Activated CD8-positive, alpha-beta memory T cell treated with anti-CD3 and anti-CD28 coated beads for 1 hour (primary cell): ENCODE measurements at regions not wholly inside any gene's neighbourhood (a gene's known extent, or its start where the extent isn't known, plus 50 kb on each side); places are given as distances from the start of the nearest gene placed in this dataset.
"Not testable (repeated sequence)": the region's sequence is repeated elsewhere in the genome, so short reads cannot be mapped to it uniquely, and the experiment has no call there.

Source experiments
- DNase-seq, 2 donors: peaks; one replicate each; pipeline ENCODE4 v3.0.0-alpha.2; 2020; ENCODE audit warnings: low read depth in 1 of 2; ENCODE audit errors: extremely low read depth in 1 of 2

DNA sequence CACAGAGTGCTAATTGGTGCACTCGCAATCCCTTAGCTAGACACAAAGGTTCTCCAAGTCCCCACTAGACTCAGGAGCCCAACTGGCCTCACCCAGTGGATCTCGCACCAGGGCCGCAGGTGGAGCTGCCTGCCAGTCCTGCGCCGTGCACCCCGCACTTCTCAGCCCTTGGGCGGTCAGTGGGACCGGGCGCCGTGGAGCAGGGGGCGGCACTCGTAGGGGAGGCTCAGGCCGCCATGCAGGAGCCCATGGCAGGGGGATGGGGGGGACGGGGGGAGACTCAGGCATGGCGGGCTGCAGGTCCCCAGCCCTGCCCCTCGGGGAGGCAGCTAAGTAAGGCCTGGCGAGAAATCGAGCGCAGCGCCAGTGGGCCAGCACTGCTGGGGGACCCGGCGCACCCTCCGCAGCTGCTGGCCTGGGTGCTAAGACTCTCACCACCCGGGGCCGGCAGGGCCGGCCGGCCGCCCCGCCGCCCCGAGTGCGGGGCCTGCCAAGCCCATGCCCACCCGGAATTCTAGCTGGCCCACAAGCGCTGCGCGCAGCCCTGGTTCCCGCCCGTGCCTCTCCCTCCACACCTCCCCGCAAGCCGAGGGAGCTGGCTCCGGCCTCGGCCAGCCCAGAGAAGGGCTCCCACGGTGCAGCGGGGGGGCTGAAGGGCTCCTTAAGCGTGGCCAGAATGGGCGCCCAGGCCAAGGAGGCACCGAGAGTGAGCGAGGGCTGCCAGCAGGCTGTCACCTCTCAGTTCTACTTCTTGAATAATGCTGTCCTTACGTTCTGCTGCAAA is 258.2 kb downstream of the GALC start:
- not testable (repeated sequence) for DNase-seq

DNA sequence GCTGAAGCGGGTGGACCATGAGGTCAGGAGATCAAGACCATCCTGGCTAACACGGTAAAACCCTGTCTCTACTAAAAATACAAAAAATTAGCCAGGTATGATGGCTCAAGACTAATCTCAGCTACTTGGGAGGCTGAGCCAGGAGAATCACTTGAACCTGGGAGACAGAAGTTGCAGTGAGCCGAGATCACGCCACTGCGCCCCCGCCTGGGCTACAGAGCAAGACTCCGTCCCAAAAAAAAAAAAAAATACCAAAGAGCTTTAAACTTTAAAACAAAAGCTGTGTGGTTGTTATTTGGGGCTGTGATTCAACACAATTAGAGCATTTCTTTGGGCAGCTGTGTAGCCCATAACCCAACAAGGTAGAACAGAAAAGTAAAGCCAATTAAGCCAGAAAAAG is 259.9 kb downstream of the GALC start:
- not testable (repeated sequence) for DNase-seq

DNA sequence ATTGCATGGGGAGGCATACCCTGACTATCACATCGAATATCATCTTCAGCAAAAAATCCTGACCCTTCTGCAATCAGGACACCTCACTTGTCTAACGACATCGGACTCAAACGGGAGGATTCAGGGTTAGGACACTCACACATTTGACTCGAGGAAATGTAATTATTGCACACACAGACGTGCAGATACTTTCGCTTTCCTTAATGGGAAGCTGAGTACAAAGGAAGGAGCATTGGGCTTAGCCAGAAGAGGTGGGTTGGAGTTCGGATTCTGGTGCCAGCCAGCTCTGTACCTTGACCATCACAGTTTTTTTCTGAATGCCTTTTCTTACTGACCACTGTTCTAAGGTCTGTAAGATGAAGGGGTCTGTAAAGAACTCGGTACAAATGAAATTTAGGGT is 260.4 kb downstream of the GALC start:
- DNase-seq = no peak

DNA sequence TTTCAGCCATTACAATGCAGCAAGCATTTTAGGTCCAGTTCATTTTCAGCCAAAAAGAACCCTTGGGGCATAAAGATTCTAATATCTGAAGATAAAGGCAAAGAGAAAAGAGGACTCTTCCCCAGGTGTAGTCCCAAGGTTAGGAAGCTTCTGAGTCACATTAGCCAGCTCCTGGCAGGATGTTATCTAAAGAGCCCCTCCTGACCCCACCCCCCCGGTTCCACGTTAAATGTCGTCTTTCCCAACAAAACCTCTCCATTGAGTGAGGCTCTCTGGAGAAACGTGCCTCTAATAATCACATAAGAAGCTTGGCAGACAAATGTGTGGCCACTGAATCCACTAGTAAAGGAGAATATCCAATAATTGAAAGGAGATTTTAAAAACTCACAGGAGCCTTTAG is 267.7 kb downstream of the GALC start:
- no peak for DNase-seq

DNA sequence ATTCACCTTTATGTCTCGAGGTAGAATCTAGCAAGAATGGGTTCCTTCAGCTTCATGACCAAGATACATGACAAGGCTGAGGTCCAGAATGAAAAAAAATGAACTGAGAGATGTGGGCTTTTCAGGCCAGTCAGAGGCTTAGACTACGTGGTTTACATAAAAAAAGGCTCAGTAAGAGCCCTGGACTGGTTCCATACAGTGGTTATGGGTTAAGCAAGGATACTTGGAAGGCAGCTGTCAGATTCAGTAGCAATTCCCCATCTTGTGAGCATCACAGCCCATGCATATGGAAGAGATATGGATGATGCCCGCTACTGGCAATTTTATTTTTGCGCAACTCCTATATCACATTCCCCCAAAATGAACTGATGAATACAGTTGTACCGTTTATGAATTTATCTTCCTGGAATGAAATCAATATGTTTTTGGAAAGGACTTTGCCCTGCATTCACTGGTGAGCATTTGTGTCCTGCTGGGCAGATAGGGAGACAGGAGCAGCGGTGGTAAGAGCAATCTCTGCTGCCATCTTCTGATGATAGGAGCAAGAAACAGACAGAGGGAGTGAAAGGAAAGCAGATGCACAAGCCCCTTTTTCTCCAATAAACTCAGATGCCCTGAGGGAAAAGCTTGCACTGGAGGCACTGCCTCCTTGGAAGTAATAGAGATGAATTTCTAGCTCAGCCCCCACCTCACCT is 280.4 kb downstream of the GALC start:
- DNase-seq = no peak

DNA sequence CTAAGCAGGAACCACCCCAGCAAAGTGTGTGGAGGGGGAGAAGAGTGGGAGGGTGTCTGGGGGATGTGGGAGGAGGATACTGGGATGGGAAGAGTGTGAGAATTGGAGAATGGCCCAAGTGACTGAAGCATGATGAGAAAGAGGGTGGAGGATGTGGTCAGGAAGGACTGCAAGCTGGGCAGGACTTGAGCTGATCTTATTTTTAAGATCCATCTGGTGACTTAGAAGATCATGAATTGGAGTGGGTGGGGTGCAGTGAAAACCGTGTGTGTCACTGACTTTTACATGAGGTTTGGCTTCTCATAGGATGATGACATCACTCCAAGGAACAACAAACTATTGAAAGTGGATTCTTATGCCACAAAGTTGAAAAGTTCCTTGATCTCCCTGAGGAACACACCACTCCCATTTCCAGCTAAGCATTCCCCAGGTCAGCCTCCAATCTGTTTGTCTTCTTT is 287.5 kb downstream of the GALC start:
- no peak for DNase-seq

DNA sequence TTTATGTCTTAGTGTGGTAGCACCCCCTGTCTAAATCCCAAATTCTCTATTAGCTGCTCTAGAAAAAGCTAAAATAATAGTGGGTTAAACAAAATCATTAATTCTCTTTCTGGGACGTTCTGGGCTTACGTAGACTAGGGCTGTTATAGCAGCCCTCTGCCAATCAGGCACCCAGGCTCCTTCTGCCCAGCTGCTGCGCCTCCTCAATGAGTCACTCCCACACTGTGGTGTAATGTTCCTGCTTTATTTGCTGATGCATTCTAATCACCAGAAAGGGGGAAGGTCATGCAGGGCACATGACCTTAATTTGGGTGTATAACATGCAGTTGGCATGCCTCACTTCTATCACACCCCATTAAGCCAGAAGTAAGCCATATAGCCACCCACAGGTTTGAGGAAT is 294.5 kb downstream of the GALC start:
- no peak for DNase-seq

DNA sequence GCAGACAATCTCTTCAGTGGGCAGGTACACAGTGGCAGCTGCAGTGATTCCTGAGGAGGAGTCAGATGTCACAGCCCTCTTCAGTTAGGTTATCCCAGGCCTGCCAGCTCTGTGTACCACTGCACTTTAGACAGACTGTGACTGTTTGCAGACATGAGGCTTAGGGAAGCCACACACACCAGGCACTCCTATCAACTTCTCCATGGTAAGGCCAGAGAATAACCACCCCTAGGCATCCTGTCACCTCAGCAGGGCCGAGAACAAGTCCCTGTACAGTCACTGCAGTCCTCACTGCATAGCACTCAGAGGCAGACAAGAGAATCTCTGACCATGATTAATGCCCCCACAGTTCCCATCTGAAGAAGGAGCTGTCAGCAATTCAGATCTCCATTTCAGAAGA is 296.5 kb downstream of the GALC start:
- DNase-seq = no peak

DNA sequence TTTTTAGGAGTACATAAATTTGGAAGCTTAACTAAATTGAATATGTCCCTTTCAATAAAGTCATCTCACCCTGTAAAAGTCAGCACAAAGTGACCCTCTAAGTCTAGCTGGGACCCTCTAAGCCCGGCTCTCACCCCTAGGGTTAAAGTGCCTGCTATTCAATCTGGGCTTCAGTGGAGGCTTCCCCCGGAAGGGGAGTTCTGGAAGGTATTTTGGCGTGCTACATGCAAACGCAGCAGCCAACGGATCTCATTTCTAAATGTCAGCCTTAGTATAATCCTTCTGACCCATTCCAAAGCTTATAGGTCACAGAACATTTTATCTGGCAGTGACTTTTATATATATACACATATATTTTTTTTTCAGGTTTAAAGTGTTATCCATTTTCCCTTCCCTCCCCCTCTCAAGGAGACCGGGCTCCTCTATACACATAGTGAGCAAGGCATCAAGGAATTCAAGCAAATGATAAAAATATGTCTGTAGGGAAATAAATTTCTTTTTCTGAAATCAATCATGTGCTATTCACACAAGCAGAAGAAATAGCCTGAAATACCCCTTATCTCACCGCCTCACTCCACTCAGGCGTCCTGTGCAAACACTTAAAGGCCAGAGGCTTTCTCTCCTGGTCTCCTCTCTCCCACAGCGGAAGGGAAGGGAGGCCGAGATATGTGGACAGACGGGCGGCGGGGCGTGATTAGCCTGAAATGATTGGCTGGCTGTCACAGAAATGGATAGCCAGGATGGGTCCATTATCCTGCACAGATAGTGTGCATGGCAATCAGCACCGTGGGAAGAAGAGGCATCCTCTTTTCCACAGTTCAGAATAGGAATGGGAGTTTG is 301.7 kb downstream of the GALC start:
- DNase-seq = no peak

DNA sequence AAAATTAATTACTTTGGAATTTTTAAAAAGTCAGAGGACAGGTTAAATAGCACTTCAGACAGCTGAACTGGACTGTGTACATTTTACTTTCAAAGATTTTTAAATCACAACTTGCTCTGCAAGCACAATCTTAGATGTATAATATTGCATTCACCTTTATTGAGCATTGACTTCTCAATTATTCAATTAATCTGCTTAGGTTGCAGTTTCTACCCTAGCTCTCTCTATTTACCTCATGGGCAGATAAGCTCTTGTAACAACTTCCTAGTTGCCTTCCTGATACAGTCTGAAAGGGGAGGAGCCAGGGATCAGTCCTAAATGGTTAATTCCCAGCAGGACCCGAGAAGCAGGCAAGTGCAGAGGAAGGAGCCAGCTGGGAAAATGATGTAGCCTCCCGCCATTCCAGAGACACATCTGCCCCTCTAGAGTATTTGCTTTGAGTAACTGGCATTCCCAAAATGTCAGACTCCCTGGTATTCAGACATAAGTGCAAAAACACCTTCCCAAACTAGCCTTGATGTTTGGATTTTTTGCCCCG is 302.8 kb downstream of the GALC start:
- no peak for DNase-seq

DNA sequence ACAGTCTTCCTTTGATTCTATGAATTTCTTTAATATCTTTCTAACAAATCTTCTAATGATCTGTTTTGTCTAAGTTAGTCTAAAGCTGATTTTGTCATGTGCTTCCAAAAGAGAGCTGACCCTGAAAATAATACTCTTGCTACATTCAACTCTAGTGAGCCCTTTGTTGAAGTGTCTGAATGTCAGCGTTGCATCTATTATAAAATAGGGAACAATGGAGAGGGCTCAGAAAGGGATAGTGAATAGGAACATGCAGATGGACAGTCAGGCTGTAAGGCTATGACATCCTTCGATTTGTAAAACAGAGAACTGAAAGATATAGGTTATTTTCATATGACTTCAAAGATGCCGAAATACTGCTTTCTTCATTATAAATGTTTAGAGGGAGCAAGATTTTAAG is 304.5 kb downstream of the GALC start:
- DNase-seq = no peak

DNA sequence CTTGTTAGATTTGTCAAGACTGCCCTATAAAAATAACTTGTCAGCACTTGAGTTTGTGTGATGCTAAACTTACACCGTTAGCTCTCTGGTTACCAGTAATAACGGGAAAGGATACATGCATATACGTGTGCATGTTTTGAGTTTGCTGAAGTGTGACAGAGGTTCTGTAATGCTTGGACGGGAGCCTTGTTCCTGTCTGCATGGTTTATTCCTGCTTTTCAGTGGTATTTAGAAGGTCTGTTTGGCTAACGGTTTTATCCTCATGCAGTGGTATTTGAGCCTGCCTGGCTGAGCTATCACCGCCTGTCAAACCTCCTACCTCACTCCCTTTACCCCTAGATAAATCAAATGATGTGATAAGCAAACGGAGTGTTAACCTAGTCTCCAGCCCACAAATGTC is 305.6 kb downstream of the GALC start:
- DNase-seq = no peak

DNA sequence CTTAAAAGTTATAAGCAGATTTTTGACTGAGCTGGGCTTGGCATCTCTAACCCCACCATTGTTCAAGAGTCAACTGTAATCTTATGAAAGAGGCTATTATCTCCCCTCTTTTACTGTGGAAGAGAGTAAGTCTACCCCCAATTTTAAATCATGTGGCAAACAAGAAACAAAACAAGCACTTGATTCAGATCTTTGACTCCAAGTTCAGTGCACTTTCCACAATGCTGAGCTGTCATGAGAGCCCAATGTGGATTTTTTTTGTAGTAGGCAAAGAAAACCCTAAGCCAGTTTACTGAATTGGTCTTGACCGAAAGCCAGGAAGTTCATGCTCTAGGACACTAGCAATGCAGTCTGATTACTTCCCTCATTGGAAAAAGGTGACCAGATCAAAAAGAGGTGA is 306.2 kb downstream of the GALC start:
- no peak for DNase-seq

DNA sequence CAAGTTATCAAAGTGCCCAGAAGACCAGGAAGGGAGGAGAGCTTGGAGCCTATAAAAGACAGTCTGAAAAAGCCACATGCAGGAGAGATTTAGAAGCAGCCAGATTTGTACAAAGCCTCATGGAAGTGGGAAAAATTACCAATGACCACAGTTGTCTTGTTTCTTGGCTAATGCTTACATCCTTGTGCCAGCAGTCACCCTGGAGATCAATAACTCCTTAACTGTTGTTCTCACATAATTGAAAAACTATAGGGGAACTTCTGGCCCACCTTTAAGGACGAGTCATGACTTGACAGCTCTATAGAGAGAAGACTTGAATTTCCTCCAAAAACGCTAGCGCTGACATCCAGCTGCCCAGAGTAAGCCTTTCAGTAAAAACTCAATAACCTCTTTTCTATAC is 313.1 kb downstream of the GALC start:
- no peak for DNase-seq

DNA sequence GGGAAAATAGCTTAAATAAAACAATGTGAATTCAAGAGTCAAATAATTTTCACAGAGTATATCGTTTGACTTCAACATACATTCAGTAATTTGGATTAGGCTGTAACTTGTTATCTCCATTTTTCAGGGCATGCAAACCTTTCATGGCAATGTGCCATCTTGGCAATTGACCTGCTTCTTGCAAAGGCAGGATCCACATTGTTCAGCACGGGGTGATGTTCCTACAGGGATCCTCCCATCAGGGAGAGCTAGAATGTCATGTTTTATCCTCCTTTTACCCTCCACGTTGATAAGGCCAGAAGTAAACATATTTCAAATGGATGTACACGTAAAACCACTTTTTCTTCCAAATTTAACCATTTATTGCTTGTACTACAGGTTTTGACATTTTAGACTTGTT is 314.4 kb downstream of the GALC start:
- no peak for DNase-seq

DNA sequence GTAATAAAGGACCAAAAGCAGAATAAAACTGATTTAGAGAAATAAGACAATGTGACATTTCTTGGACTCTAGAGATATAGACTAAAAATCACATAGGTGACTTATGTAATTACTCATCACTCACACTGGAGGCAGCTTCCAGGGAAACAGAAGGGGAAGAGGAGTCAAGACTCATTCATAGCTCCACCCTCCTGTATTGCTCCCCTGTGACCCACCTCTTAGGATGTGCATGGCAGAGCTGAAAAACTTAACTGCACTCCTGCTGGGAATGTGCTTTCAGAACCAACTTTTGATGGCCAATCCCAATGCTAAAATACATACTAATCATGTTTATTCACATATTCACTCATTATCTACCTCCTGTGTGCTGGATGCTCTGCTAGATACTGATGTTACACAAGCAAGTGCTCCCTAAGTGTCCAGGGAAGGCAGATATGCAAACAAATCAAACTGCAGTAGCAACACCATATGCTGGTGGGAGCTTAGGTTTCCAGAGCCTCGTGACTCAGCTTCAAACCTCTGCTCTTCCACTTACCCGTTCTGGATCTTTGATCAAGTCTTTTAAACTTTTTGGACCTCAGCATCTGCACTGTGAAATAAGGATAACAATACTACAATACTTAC is 316.1 kb downstream of the GALC start:
- no peak for DNase-seq

DNA sequence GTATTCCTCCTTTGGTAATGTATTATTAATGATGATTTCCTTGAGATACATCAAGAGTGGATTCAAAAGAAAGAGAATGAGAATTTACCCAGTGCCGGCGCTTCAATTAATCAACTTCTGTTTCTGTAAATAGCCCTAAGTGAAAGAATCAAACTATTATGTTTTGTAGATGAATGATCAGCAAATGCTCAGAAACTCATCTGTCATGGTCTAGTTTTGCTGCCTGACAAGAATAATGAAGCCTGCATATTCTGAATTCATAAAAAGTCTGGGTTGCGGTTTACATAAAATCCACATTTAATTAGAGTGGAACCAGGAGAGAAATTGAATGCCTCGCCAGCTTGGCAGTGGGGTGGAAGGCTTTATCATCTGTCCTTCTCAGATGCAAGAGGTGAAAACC is 325.3 kb downstream of the GALC start:
- DNase-seq = no peak

DNA sequence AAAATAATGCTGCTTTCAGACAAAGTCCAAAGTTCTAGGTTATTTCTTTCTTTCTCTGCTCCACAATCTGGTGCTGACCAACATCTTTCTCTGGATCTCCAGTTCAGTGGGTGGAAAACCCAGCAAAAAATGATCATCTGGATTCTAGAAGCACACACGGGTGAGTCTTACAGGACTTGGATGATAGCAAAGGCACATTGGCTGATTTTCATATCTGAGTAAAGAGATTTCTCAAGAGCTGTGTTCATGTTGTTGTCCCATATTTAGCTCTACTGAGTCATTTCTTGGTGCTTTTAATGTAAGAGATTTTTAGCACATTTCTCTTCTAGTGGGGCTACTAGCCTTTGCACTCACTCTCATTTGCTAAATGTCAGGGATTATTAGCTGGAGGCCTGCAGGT is 336.7 kb downstream of the GALC start:
- no peak for DNase-seq

DNA sequence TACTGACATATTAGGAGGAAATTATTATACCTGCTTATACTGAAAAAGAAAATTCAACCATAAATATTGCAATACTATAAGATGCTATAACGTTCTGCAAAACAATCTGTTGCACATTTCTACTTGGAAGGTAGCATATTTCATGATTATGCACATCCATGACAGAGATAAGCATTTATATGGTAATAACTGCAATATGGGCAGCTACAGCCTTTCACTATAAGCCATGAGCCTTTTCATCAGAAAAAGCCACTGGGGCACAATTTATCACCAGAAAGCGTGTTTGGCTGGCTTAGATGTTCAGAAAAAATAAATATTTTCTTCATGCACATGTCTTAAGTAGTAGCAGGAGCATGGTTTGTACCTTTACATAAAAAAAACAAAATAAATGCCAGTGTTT is 340.7 kb downstream of the GALC start:
- DNase-seq = no peak

DNA sequence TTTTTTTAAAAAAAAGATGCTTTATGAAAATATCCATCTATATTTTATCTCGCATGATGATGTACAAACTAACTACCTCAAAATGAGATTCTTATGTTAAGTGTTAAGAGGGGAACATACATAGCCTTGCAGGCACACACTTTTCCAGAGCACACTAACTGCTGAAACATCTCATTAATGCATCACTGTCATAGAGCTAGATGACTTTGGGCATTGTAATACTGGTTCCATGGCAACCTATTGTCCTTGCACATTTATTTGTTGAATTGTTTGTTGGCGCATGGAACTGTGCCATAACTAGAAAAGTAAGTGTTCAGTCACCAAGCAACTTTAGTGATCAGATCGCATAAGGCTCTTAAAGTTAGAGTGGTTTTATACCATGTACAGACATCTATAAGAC is 348.3 kb downstream of the GALC start:
- DNase-seq = no peak

DNA sequence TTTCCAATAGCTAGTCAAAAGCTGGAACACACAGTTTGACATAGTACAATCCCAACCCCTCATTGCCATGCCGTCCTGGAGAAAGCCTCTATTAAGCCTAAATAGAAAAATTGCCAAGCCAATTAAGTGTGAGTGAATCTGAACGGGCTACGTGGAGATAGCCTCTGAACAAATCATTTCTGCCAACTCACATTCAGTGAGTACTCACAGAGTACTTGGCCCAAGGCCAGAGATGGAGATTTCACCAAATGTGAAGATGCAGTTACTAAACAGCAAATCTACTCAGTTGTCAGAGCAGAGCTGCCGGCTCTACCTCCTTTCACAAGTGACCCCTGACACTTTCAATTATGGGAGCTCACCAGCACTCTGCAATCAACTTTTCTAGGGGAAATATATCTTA is 350.0 kb downstream of the GALC start:
- no peak for DNase-seq
